Loucy (cell line): ENCODE measurements at regions not wholly inside any gene's neighbourhood (a gene's known extent, or its start where the extent isn't known, plus 50 kb on each side); places are given as distances from the start of the nearest gene placed in this dataset.

Source experiments
- H2AFZ ChIP-seq: fragments of 200-600 bp; sonication (generic); 2 replicates; pipeline ENCODE4 v1.6.0; 2016; ENCODE audit warnings: antibody characterized with exemption, mild to moderate bottlenecking, low read length, moderate library complexity
- H3F3A ChIP-seq: fragments of 200-600 bp; 2 replicates; pipeline ENCODE4 v1.6.0; 2016; ENCODE audit warnings: antibody characterized with exemption, low read depth, mild to moderate bottlenecking
- H3K27me3 ChIP-seq: fragments of 200-600 bp; sonication (generic); 2 replicates; pipeline ENCODE4 v1.6.1; 2014; ENCODE audit warnings: low read length, mild to moderate bottlenecking; ENCODE audit not compliant: insufficient read depth, poor library complexity, severe bottlenecking
- H3K36me3 ChIP-seq: fragments of 200-600 bp; sonication (generic); 2 replicates; pipeline ENCODE4 v1.6.1; 2016; ENCODE audit warnings: low read length; ENCODE audit not compliant: insufficient read depth
- H3K4me1 ChIP-seq: fragments of 200-600 bp; sonication (generic); 2 replicates; pipeline ENCODE4 v1.5.1; 2014; ENCODE audit warnings: low read length, mild to moderate bottlenecking; ENCODE audit not compliant: insufficient read depth, poor library complexity, severe bottlenecking
- H3K4me2 ChIP-seq: fragments of 200-600 bp; sonication (generic); 2 replicates; pipeline ENCODE4 v1.6.0; 2014; ENCODE audit warnings: antibody characterized with exemption, low read length, low read depth, mild to moderate bottlenecking; ENCODE audit not compliant: poor library complexity, severe bottlenecking
- H3K4me3 ChIP-seq: fragments of 200-600 bp; sonication (generic); 2 replicates; pipeline ENCODE4 v1.5.1; 2014; ENCODE audit warnings: low read length, mild to moderate bottlenecking, mixed read lengths; ENCODE audit not compliant: poor library complexity, severe bottlenecking
- H3K79me2 ChIP-seq: fragments of 200-600 bp; sonication (generic); 2 replicates; pipeline ENCODE4 v1.6.1; 2014; ENCODE audit warnings: low read length; ENCODE audit not compliant: insufficient read depth
- H3K9ac ChIP-seq: fragments of 200-600 bp; sonication (generic); 2 replicates; pipeline ENCODE4 v1.6.0; 2014; ENCODE audit warnings: mild to moderate bottlenecking, low read depth, low read length, moderate library complexity; ENCODE audit not compliant: poor library complexity, severe bottlenecking
- H3K9me2 ChIP-seq: fragments of 200-600 bp; sonication (generic); replicated peaks from 2 replicates; pipeline ENCODE4 v1.6.1; 2016; ENCODE audit warnings: low read depth, low read length, mixed read lengths
- H3K9me3 ChIP-seq: fragments of 200-600 bp; sonication (generic); 2 replicates; pipeline ENCODE4 v1.6.1; 2014; ENCODE audit warnings: mild to moderate bottlenecking, antibody characterized with exemption, low read length, low read depth; ENCODE audit not compliant: insufficient read depth
- H4K20me1 ChIP-seq: fragments of 200-600 bp; sonication (generic); 2 replicates; pipeline ENCODE4 v1.6.0; 2014; ENCODE audit warnings: antibody characterized with exemption, low read length, mild to moderate bottlenecking; ENCODE audit not compliant: insufficient read depth, poor library complexity, severe bottlenecking
- EZH2phosphoT487 ChIP-seq: fragments of 200-600 bp; IDR thresholded peaks from 2 replicates; pipeline ENCODE4 v1.6.1; 2018; ENCODE audit warnings: antibody characterized with exemption, mild to moderate bottlenecking, moderate library complexity, borderline replicate concordance
- TF ChIP-seq, protein P1 (sequence below): fragments of 200-600 bp; sonication (generic); conservative IDR thresholded peaks from 2 replicates; pipeline ENCODE4 v1.5.1; 2014; ENCODE audit warnings: mild to moderate bottlenecking, antibody characterized with exemption, low read length

DNA sequence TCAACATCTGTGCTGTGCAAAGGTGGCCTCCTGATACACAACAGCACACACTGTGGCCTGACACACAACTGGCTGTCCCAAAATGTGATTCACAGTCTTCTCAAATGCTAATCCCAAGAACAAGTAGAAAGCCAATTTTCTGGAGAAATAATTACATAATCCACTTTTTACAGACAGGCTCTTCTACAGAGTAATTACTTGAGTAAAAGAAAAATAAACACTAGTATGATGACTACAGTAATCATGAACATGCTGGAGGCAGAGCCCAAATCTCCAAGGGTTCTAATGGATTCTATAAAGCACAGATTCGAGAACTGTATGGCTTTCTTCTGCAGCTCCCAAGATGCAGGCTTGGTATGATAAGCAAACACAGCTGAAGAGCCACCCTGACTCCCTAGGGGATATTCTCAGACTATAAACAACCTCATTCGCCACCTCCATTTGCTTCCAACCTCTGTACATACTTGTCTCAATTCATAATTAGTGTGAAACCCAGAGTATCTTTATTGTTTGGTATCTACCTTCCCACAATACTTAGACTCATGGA lies 81.9 kb downstream of the SIPA1L2 start:
- TF ChIP-seq, protein P1, sequence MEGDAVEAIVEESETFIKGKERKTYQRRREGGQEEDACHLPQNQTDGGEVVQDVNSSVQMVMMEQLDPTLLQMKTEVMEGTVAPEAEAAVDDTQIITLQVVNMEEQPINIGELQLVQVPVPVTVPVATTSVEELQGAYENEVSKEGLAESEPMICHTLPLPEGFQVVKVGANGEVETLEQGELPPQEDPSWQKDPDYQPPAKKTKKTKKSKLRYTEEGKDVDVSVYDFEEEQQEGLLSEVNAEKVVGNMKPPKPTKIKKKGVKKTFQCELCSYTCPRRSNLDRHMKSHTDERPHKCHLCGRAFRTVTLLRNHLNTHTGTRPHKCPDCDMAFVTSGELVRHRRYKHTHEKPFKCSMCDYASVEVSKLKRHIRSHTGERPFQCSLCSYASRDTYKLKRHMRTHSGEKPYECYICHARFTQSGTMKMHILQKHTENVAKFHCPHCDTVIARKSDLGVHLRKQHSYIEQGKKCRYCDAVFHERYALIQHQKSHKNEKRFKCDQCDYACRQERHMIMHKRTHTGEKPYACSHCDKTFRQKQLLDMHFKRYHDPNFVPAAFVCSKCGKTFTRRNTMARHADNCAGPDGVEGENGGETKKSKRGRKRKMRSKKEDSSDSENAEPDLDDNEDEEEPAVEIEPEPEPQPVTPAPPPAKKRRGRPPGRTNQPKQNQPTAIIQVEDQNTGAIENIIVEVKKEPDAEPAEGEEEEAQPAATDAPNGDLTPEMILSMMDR = no peak
- TF ChIP-seq EZH2phosphoT487 = no peak
- Histone ChIP-seq H3F3A (no peaks in the 10 kb centered on the region), H3K4me2 (no peak overlapping the region), H3K9me3 (no peaks in the 10 kb centered on the region), H3K79me2 (peaks cover 20% of the 10 kb centered on the region), H4K20me1 (no peaks in the 10 kb centered on the region), H2AFZ (no peak overlapping the region), H3K9me2 (no peaks in the 10 kb centered on the region), H3K4me1 (peaks cover 6% of the 10 kb centered on the region), H3K27me3 (no peaks in the 10 kb centered on the region), H3K9ac (no peak overlapping the region), H3K36me3 (no peaks in the 10 kb centered on the region), H3K4me3 (no peak overlapping the region)

DNA sequence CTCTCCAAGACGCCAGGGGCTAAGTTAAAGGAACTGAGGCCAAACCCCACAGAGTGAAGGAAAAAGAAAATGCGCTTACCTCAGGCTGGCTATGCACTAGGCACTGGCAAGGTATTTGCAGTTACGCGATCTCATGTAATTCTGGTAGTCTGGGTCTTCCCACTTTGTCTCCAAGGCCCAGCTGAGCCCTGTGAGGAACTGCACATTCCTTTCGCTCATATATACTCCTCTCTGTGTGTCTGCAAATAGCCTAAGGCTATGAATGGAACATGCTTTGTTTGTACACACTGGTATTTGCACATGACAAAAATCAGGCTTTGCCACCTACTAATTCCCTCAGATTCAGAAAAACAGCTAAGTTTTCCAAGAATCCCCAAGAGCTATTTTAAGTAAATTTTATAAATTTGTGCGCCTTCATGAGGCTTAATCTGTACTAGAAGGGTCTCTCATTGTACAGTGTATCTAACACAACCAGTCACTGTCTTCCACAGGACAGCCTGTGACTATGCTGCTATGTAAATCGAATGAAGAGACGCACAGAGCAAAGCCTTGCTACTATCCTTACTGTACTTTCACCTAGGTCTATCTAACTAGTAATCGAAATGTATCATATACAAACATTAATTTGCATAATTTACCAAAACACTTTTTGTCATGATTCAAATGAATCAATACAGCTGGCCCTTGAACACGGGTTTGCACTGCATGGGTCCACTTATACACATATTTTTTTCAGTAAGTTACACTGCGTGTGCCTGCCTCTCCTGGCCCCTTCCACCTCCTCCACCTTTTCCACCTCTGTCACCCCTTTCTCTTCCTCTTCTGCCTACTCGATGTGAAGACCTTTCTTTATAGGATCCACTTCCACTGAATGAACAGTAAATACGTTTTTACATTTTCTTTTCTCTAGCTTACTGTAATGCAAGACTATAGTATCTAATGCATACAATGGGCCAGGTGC lies 87.0 kb downstream of the SIPA1L2 start:
- Histone ChIP-seq H3F3A (no peaks in the 10 kb centered on the region), H3K36me3 (no peaks in the 10 kb centered on the region), H2AFZ (no peak overlapping the region), H3K4me3 (no peak overlapping the region), H3K9me2 (no peaks in the 10 kb centered on the region), H3K27me3 (no peaks in the 10 kb centered on the region), H3K79me2 (peaks cover 19% of the 10 kb centered on the region), H3K9ac (no peak overlapping the region), H3K4me1 (no peaks in the 10 kb centered on the region), H3K9me3 (no peaks in the 10 kb centered on the region), H4K20me1 (peaks cover 4% of the 10 kb centered on the region), H3K4me2 (no peak overlapping the region)
- TF ChIP-seq, protein P1 = no peak

DNA sequence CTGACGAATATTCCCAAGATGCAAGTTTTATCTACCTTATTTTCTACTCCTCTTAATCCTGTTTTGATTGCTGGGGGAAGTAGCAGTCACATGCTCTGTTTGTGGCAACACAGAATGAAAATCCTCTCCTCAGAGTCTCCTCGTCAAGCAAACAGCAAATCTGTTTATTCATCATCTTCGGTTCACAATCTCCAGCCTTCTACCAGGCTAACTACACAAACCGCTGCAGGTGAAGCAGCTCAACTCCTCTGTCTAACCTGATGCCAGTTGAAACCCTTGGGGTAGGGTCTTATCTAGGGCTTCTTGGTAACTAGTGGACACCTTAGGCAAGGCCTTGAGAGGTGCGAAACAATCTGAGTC lies 91.0 kb downstream of the SIPA1L2 start:
- H3K4me2 ChIP-seq = no peak overlapping the region
- peaks cover 19% of the 10 kb centered on the region for H3K79me2 ChIP-seq
- H3K9me3 ChIP-seq = no peaks in the 10 kb centered on the region
- no peaks in the 10 kb centered on the region for H3K27me3 ChIP-seq
- no peak overlapping the region for H2AFZ ChIP-seq
- H4K20me1 ChIP-seq = peaks cover 4% of the 10 kb centered on the region
- no peak overlapping the region for H3K4me3 ChIP-seq
- H3K36me3 ChIP-seq = no peaks in the 10 kb centered on the region
- TF ChIP-seq, protein P1 = no peak
- no peak for TF ChIP-seq EZH2phosphoT487
- H3K4me1 ChIP-seq = no peaks in the 10 kb centered on the region
- H3K9me2 ChIP-seq = no peaks in the 10 kb centered on the region
- no peak overlapping the region for H3K9ac ChIP-seq
- H3F3A ChIP-seq = no peaks in the 10 kb centered on the region
